MM.1S (cell line): ENCODE measurements at regions not wholly inside any gene's neighbourhood (a gene's known extent, or its start where the extent isn't known, plus 50 kb on each side); places are given as distances from the start of the nearest gene placed in this dataset.
"Not testable (repeated sequence)": the region's sequence is repeated elsewhere in the genome, so short reads cannot be mapped to it uniquely, and the experiment has no call there.

Source experiments
- DNase-seq: peaks from one replicate; pipeline ENCODE4 v3.0.0-alpha.2; 2015
- H2AFZ ChIP-seq: fragments of 300-600 bp; sonication (generic); 2 replicates; pipeline ENCODE4 v1.6.0; 2016; ENCODE audit warnings: antibody characterized with exemption, low read length
- H3F3A ChIP-seq: fragments of 300-600 bp; sonication (generic); 2 replicates; pipeline ENCODE4 v1.6.1; 2016; ENCODE audit warnings: mild to moderate bottlenecking, antibody characterized with exemption, low read length, moderate library complexity, mixed read lengths; ENCODE audit not compliant: insufficient read depth
- H3K27ac ChIP-seq: fragments of 300-600 bp; sonication (generic); 2 replicates; pipeline ENCODE4 v1.5.1; 2016; ENCODE audit warnings: mild to moderate bottlenecking, low read length
- H3K27me3 ChIP-seq: fragments of 300-600 bp; sonication (generic); replicated peaks from 2 replicates; pipeline ENCODE4 v1.6.0; 2016; ENCODE audit warnings: low read length; ENCODE audit not compliant: insufficient read depth
- H3K36me3 ChIP-seq: fragments of 300-600 bp; sonication (generic); replicated peaks from 2 replicates; pipeline ENCODE4 v1.6.1; 2016; ENCODE audit warnings: mild to moderate bottlenecking, low read length, mixed read lengths; ENCODE audit not compliant: insufficient read depth
- H3K4me1 ChIP-seq: fragments of 300-600 bp; sonication (generic); 2 replicates; pipeline ENCODE4 v1.6.1; 2016; ENCODE audit warnings: low read length, mixed read lengths
- H3K4me2 ChIP-seq: fragments of 300-600 bp; sonication (generic); 2 replicates; pipeline ENCODE4 v1.6.0; 2016; ENCODE audit warnings: low read depth, low read length
- H3K4me3 ChIP-seq: fragments of 300-600 bp; sonication (generic); 2 replicates; pipeline ENCODE4 v1.5.1; 2016; ENCODE audit warnings: low read length, mixed read lengths
- H3K79me2 ChIP-seq: fragments of 300-600 bp; sonication (generic); 2 replicates; pipeline ENCODE4 v1.6.1; 2016; ENCODE audit warnings: mixed run types, low read length, mixed read lengths
- H3K9ac ChIP-seq: fragments of 300-600 bp; sonication (generic); 2 replicates; pipeline ENCODE4 v1.6.1; 2016; ENCODE audit warnings: low read length, mixed read lengths
- H3K9me2 ChIP-seq: fragments of 300-600 bp; sonication (generic); replicated peaks from 2 replicates; pipeline ENCODE4 v1.6.1; 2016; ENCODE audit warnings: mild to moderate bottlenecking, low read length, mixed read lengths; ENCODE audit not compliant: insufficient read depth
- H3K9me3 ChIP-seq: fragments of 300-600 bp; sonication (generic); replicated peaks from 2 replicates; pipeline ENCODE4 v1.6.1; 2016; ENCODE audit warnings: mild to moderate bottlenecking, low read length, mixed read lengths; ENCODE audit not compliant: insufficient read depth
- H4K20me1 ChIP-seq: fragments of 300-600 bp; sonication (generic); 2 replicates; pipeline ENCODE4 v1.6.1; 2016; ENCODE audit warnings: mild to moderate bottlenecking, low read length, moderate library complexity, mixed read lengths; ENCODE audit not compliant: insufficient read depth

DNA sequence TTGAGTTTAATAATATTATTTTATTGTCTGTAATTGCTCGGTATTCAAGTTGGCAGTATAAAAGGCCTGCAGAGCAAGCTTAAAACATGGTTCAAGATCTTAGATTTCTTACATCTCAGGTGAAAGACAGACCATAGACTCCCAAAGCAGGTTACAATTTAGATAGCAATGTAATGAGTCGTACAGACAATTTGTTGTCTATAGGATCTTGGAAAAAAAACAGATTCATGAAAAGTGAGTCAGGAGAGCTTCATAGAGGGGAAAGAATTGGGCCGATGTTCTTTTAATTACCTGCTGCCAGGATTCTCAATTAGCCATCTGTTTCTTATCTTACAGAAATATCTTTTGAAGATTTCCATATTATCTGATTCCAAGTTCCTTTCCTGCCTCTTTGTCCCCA is 111.5 kb upstream of the IKBKE start:
- H3K36me3 ChIP-seq, H3K4me3 ChIP-seq, H2AFZ ChIP-seq, H3K9me2 ChIP-seq, H3K4me1 ChIP-seq, H4K20me1 ChIP-seq, H3K4me2 ChIP-seq, H3F3A ChIP-seq, H3K79me2 ChIP-seq, H3K27ac ChIP-seq, DNase-seq, H3K9ac ChIP-seq, H3K27me3 ChIP-seq, H3K9me3 ChIP-seq: not testable (repeated sequence)

DNA sequence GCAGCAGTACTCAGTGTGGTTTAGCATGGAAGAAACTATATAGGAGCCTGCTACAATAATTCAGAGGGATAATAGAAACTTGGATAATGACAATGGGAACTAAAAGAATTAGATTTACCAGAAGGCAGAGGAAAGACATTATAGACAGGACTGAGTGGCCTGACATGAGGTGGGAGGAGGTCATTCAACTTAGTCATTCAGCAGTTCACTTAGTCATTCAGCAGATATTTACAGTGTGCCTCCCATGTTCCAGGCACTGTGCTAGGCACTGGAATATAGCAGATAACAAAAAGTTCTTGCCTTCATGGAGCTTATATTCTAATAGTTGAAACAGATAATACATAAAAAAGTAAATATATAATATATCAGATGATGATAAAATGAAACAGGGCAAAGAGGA is 110.9 kb upstream of the IKBKE start:
- not testable (repeated sequence) for H4K20me1 ChIP-seq, H3K4me3 ChIP-seq, H3K79me2 ChIP-seq, H3K4me2 ChIP-seq, H2AFZ ChIP-seq, H3K36me3 ChIP-seq, H3K27me3 ChIP-seq, H3K9ac ChIP-seq, H3K9me2 ChIP-seq, H3F3A ChIP-seq, H3K4me1 ChIP-seq, H3K27ac ChIP-seq, H3K9me3 ChIP-seq, DNase-seq

DNA sequence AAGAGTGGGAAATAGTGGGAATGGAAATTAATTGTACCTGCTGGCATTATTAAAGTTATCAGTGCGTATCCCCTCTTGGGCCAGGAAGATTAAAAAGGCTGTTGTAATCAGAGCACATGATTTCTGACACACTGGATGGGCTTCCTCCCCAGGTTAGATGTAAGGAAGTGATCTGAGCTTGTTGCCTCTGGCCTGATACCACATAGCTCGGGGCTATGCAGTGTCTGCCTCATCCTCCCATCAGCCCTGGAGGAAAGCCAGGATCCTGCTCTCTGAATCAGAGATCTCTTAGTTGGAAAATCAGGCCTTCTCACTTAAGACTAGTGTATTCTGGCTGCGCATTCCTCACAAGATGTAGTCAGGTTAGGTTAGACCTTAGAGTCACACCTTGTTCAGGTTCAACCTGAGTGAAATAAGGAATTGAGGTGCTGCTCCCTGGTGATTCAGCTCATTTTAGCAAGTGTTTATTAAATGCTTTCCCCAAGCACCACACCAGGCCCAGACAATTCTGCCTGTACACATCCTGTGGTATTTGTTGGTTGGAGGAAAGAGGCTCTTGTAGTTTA is 108.2 kb upstream of the IKBKE start:
- H4K20me1 ChIP-seq, DNase-seq, H3K9me2 ChIP-seq, H2AFZ ChIP-seq, H3K36me3 ChIP-seq, H3K9me3 ChIP-seq, H3K27ac ChIP-seq, H3K79me2 ChIP-seq, H3K9ac ChIP-seq, H3K4me1 ChIP-seq, H3K27me3 ChIP-seq, H3K4me3 ChIP-seq, H3K4me2 ChIP-seq, H3F3A ChIP-seq: not testable (repeated sequence)

DNA sequence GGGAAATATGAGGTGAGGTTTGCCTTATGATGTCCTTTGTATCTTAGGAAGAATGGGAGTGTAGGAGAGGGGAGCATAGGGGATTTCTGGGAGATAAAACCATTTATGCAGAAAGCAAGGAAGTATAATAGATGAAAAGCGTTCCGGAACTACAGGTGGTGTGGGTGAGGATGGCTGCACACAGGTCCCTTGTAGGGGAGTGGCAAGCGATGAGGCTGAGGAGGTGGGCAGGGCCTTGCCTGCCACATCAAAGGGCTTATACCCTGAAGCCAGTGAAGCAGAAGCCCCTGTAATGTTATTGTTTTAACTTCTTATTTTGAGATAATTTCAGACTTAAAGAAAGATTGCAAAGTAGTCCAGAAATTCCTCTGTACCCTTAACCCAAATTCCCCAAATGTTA is 107.3 kb upstream of the IKBKE start:
- H3K4me2 ChIP-seq, H3K9me3 ChIP-seq, H3K4me1 ChIP-seq, H3K27me3 ChIP-seq, H3K36me3 ChIP-seq, H3K79me2 ChIP-seq, H3K27ac ChIP-seq, H3K4me3 ChIP-seq, H3K9me2 ChIP-seq, H4K20me1 ChIP-seq, H2AFZ ChIP-seq, H3K9ac ChIP-seq, DNase-seq, H3F3A ChIP-seq: not testable (repeated sequence)

DNA sequence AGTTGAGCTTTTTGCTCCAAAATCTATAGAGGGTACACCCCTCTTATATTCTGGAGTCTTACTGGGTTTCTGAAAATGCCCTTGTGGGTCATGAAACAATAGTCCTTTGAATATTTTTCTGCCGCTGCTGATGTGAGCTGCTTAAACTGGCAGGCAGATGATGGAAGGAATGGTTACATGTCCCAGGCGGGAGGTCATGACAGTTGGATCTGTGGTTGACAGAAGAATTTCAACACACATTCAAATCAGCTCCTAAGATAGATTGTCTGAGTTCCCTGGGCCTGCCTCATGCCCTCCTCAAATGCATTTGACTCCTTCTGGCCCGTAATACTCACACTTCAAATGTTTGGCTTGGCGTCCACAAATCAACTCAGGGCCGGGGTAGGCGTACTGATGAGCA is 105.0 kb upstream of the IKBKE start:
- H3K27me3 ChIP-seq, H3K4me2 ChIP-seq, H3K9me2 ChIP-seq, H3K79me2 ChIP-seq, H3K9me3 ChIP-seq, DNase-seq, H3K36me3 ChIP-seq, H3K4me1 ChIP-seq, H2AFZ ChIP-seq, H4K20me1 ChIP-seq, H3K27ac ChIP-seq, H3K9ac ChIP-seq, H3F3A ChIP-seq, H3K4me3 ChIP-seq: not testable (repeated sequence)

DNA sequence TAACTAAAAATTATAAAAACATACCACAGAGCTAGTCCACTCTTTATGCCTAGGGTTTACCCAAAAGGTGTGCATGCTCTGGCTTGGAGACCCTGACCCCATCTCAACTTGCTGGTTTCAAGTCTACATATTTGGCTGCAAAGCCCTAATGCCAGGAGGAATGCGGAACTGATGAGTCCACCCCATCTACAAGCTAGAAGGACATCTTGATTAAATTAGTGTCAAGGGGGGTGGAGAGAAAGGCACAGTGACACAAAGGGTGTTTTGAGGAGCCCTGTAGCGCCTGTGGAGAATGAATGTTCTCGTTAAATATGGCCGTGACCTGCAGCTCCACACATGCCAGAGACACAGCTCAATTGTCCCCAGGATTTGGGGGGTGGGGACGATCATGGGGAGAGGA is 104.1 kb upstream of the IKBKE start:
- not testable (repeated sequence) for H3F3A ChIP-seq, H3K79me2 ChIP-seq, H3K27me3 ChIP-seq, H3K9me2 ChIP-seq, H3K9me3 ChIP-seq, H3K4me2 ChIP-seq, H3K9ac ChIP-seq, H4K20me1 ChIP-seq, H3K4me3 ChIP-seq, H3K27ac ChIP-seq, H2AFZ ChIP-seq, H3K36me3 ChIP-seq, H3K4me1 ChIP-seq, DNase-seq

DNA sequence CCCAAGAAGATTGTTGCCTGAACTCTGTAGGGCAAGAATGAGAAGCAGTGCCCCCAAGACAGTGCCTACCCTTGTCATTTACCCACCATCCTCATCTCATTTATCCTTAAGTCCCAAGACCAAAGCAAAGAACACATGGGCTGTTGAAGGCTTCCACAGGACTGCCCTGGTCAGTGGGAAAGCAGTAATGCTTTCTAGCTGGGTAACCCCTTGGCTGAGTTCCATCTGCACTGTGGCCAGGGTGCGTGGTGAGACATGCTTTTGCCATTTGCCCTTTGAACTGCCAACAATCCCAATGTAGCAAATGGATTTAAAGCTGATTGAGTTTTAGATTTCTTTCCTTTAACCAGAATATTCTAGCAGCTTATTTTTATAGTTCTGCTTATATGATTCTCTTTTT is 103.5 kb upstream of the IKBKE start:
- H3K27me3 ChIP-seq, DNase-seq, H2AFZ ChIP-seq, H3K9me2 ChIP-seq, H3K9ac ChIP-seq, H3K36me3 ChIP-seq, H3K27ac ChIP-seq, H3F3A ChIP-seq, H3K79me2 ChIP-seq, H3K4me1 ChIP-seq, H4K20me1 ChIP-seq, H3K4me3 ChIP-seq, H3K4me2 ChIP-seq, H3K9me3 ChIP-seq: not testable (repeated sequence)

DNA sequence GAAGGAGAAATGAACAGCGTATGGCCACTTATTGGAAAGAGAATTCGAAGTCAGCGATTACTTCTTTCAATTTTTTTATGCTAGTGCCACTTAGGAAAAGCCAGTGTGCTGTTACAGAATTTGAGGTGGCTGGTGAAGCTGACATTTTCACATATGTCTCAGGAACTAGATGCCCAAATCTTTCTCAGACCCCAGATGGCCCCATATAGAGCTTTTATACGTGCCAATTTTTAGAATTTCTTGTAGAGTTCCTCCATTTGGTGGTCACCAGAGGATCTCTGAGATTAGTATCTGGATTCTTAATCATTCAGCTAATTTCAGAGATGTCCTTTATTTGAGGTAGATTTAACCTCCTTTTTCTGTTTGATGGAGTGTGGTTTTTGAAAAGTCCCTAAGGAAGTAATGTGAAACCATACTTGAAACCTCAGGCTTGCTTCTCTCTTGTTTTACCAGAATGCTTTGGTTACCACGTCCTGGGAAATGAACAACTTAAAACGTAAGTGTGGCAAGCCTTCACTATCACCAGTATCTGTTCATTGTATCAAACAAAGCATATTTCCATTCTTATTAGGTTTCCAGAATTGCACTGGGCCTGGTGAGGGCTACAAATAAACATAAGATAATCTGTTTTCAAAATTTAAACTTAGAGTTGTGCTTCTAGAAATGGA is 102.2 kb upstream of the IKBKE start:
- not testable (repeated sequence) for H2AFZ ChIP-seq, H3K9me3 ChIP-seq, H3K36me3 ChIP-seq, H3K4me1 ChIP-seq, H3K27me3 ChIP-seq, H3K4me2 ChIP-seq, H3F3A ChIP-seq, H3K9ac ChIP-seq, H3K4me3 ChIP-seq, H3K9me2 ChIP-seq, H4K20me1 ChIP-seq, H3K27ac ChIP-seq, DNase-seq, H3K79me2 ChIP-seq
